ENCODE measurements at regions not wholly inside any gene's neighbourhood (a gene's known extent, or its start where the extent isn't known, plus 50 kb on each side); places are given as distances from the start of the nearest gene placed in this dataset.
"Not testable (repeated sequence)": the region's sequence is repeated elsewhere in the genome, so short reads cannot be mapped to it uniquely, and the experiment has no call there.

- Histone ChIP-seq H3K9me3 (no peaks in the 10 kb centered on the region), H3K4me1 (ENCODE audit: insufficient read depth) (no peaks in the 10 kb centered on the region), H3K27me3 (no peaks in the 10 kb centered on the region), H3K4me3 (no peak overlapping the region), H3K36me3 (no peaks in the 10 kb centered on the region), H3K27ac (no peak overlapping the region)
- intact Hi-C loops (cut with DNase I), result no loop called here
- no peak for TF ChIP-seq CTCF (IDR thresholded peaks at IDR 0.05)
- TF ChIP-seq POLR2A (IDR thresholded peaks at IDR 0.05), result no peak
- TF ChIP-seq EP300 (IDR thresholded peaks at IDR 0.05), result no peak
- 68 to 88% (median 72%) methylated on average over 4 of the region's 4 CpGs for WGBS, 3 donors
- DNase-seq, result no peak
These were observed 95.8 kb downstream of the CDC14C start for GRCh38 chr7:49020145-49020544.

DNA sequence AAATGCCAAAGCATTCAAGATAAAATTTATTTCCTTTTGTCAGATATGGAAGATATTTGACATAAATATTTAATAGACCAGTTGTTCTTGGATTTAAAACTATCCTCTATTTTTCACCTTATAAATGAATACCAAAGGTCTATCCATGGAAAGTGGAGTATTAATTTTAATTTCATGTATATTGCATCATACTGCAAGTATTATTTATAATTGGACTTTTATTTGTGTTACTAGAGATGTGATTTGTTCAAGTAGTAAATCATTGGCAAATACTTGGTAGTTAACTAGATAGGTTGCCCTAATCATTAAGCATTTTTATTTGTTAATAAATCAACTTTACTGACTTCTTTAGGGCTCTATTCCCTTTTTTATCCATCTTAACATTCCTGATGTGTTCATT is 98.1 kb downstream of the CDC14C start:
- intact Hi-C loops (cut with DNase I), result no loop called here
- TF ChIP-seq POLR2A (IDR thresholded peaks at IDR 0.05), result no peak
- no peak for TF ChIP-seq CTCF (IDR thresholded peaks at IDR 0.05)
- no peak for TF ChIP-seq EP300 (IDR thresholded peaks at IDR 0.05)
- Histone ChIP-seq H3K27ac (no peak overlapping the region), H3K4me1 (ENCODE audit: insufficient read depth) (no peaks in the 10 kb centered on the region), H3K36me3 (no peaks in the 10 kb centered on the region), H3K4me3 (no peak overlapping the region), H3K27me3 (no peaks in the 10 kb centered on the region), H3K9me3 (no peaks in the 10 kb centered on the region)
- DNase-seq, result no peak

DNA sequence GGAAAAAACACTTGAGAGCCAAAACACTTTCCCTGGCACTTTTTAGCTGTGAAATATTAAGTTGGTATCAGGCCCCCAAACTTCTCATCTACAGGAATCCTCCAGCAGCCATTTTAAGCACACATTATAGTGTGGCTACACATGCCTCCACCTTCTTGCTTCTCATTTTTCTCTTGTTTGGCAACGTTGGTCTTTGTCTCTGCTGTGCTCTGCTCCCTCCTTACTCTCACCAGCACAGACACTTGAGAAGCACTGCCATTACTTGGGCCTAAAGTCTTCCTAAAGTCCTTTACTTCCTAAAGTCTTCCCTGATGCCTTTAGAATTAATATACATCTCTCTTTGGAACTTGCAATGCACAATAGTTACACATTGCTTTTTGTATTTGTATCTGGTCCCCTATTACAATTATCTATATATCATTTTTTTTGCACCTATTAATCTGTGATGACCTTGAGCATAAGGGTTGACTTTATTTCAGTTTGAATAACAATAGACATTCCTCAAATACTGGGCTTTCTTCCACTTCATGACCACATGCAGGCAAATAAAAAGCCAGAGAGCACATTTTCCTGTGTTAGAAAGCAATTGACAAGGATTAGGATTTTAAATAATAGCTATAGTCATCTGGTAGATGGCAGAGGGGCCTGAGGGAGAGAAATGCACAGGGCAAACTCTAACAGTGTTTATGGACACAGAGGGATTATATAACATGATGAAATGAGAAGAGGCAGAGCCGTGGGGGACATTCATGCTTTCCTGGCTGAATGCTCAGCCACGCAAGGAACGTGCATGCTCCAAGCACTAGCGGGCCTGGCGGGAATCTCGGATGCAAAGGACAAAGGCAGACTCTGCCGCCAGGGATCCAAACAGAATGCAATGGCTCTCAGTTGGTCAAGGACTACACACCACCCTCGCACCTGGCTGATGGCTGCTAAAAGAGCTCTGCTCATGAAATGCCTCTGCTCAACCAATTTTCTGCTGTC is 99.3 kb downstream of the CDC14C start:
- Histone ChIP-seq H3K4me1 (ENCODE audit: insufficient read depth) (no peaks in the 10 kb centered on the region), H3K9me3 (no peaks in the 10 kb centered on the region), H3K36me3 (no peaks in the 10 kb centered on the region), H3K27me3 (no peaks in the 10 kb centered on the region), H3K4me3 (no peak overlapping the region), H3K27ac (no peak overlapping the region)
- WGBS, 3 donors, result 67 to 77% (median 75%) methylated on average over 9 of the region's 9 CpGs
- intact Hi-C loops (cut with DNase I), result no loop called here
- no peak for DNase-seq
- TF ChIP-seq EP300 (IDR thresholded peaks at IDR 0.05) (no peak), POLR2A (IDR thresholded peaks at IDR 0.05) (no peak), CTCF (IDR thresholded peaks at IDR 0.05) (no peak)

GRCh38 chr7:49030221-49030620 is 105.9 kb downstream of the CDC14C start:
- Histone ChIP-seq H3K27me3 (no peaks in the 10 kb centered on the region), H3K4me1 (ENCODE audit: insufficient read depth) (no peaks in the 10 kb centered on the region), H3K36me3 (no peaks in the 10 kb centered on the region), H3K4me3 (no peak overlapping the region), H3K27ac (no peak overlapping the region), H3K9me3 (no peaks in the 10 kb centered on the region)
- no peak for DNase-seq
- WGBS, 3 donors, result 67 to 94% (median 92%) methylated on average over 2 of the region's 2 CpGs
- TF ChIP-seq EP300 (IDR thresholded peaks at IDR 0.05) (no peak), CTCF (IDR thresholded peaks at IDR 0.05) (no peak), POLR2A (IDR thresholded peaks at IDR 0.05) (no peak)
- intact Hi-C loops (cut with DNase I), result no loop called here

DNA sequence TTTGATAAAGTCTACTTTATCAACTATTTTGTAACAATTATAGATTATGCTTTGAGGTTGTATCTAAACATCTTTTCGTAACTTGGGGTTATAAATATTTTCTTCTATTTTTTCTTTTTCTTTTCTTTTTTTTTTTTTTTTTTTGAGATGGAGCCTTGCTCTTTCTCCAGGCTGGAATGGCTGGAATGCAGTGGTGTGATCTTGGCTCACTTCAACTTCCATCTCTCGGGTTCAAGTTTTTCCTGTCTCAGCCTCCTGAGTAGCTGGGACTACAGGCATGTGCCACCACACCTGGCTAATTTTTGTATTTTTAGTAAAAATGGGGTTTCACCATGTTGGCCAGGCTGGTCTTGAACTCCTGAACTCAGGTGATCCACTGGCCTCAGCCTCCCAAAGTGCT is 108.8 kb downstream of the CDC14C start:
- intact Hi-C loops (cut with DNase I); DNase-seq; H3K4me3 ChIP-seq; H3K27ac ChIP-seq; H3K27me3 ChIP-seq; H3K36me3 ChIP-seq; H3K9me3 ChIP-seq; H3K4me1 ChIP-seq (ENCODE audit: insufficient read depth): not testable (repeated sequence)
- 83 to 89% (median 87%) methylated on average over 2 of the region's 2 CpGs for WGBS, 3 donors
